ENCODE measurements at regions not wholly inside any gene's neighbourhood (a gene's known extent, or its start where the extent isn't known, plus 50 kb on each side); places are given as distances from the start of the nearest gene placed in this dataset.
A peak's percentile ranks its signal among the peaks of the same experiment; 100 is the strongest.

DNA sequence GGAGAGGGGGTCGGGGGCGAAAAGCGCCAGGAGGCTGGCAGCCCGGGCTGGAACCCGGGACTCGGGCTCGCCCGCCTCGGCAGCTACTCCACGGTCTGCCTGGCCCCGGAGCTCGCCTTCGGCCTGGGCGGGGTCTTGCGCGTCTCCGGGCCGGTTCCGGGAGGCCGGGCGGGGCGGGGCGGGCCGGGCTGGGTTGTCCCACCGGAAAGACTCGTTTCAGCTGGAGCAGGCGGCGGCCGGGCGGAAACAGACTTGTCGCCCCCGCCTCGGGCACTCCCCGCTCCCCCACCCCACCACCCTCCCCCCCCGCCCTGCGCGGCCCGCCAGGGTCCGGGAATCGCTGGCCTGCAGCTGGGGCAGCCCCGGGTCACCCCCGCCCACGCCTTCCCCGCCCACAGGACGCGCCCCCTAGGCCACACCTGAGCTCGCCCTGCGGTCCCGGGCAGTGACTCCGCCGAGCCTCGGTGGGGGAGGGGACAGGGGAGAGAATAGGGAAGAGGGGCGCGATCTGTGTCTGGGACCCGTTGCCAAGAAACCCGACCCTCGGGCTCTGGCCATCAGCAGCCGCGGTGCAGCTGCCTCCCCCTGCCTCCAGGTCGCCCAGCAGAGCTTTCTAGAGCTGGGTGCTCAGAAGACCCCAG lies 109.4 kb downstream of the KCTD15 start:
- DNase-seq (peak; percentile 87 to 91 (median 90)), ATAC-seq (peak; percentile 74)
- intact Hi-C loops (cut with DNase I), result no loop called here
- peaks cover 51% of the 10 kb centered on the region for H3K4me1 ChIP-seq
- no peaks in the 10 kb centered on the region for H3K9me3 ChIP-seq
- peak overlapping the region; percentile 79 to 98 (median 92) for H3K27ac ChIP-seq
- peak overlapping the region; percentile 5 to 9 for H3K4me3 ChIP-seq
- WGBS, 2 donors, result 1% methylated on average over 31 of the region's 60 CpGs; no CpG with 5 or more reads in 1 of the 2 donors
- TF ChIP-seq, protein P1, sequence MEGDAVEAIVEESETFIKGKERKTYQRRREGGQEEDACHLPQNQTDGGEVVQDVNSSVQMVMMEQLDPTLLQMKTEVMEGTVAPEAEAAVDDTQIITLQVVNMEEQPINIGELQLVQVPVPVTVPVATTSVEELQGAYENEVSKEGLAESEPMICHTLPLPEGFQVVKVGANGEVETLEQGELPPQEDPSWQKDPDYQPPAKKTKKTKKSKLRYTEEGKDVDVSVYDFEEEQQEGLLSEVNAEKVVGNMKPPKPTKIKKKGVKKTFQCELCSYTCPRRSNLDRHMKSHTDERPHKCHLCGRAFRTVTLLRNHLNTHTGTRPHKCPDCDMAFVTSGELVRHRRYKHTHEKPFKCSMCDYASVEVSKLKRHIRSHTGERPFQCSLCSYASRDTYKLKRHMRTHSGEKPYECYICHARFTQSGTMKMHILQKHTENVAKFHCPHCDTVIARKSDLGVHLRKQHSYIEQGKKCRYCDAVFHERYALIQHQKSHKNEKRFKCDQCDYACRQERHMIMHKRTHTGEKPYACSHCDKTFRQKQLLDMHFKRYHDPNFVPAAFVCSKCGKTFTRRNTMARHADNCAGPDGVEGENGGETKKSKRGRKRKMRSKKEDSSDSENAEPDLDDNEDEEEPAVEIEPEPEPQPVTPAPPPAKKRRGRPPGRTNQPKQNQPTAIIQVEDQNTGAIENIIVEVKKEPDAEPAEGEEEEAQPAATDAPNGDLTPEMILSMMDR (IDR thresholded peaks at IDR 0.05), result no peak
- TF ChIP-seq POLR2A (IDR thresholded peaks at IDR 0.05), result peak; percentile 54 to 68 (median 59)
- H3K27me3 ChIP-seq, result no peaks in the 10 kb centered on the region
- no peaks in the 10 kb centered on the region for H3K36me3 ChIP-seq (replicated peaks in 1 of 2; ENCODE audit: insufficient read depth in 1 of 2, low read depth in 2 of 2)

- no peaks in the 10 kb centered on the region for H3K9me3 ChIP-seq
- TF ChIP-seq, protein P1 (IDR thresholded peaks at IDR 0.05), result no peak
- peak; percentile 33 to 59 (median 34) for TF ChIP-seq POLR2A (IDR thresholded peaks at IDR 0.05)
- intact Hi-C loops (cut with DNase I), result no loop called here
- H3K4me3 ChIP-seq, result peak overlapping the region; percentile 5 to 9
- H3K4me1 ChIP-seq, result peaks cover 44% of the 10 kb centered on the region
- no peaks in the 10 kb centered on the region for H3K36me3 ChIP-seq (replicated peaks in 1 of 2; ENCODE audit: insufficient read depth in 1 of 2, low read depth in 2 of 2)
- ATAC-seq (peak; percentile 25), DNase-seq (peak; percentile 15 to 47 (median 39))
- peak overlapping the region; percentile 79 to 98 (median 92) for H3K27ac ChIP-seq
- 4 to 19% methylated on average over 27 to 59 of the region's 59 CpGs for WGBS, 2 donors
- H3K27me3 ChIP-seq, result no peaks in the 10 kb centered on the region
Observed at GRCh38 chr19:33906578-33907335, 110.1 kb downstream of the KCTD15 start.

- 86 to 87% methylated on average over 7 of the region's 7 CpGs for WGBS, 2 donors
- no peak for DNase-seq
- intact Hi-C loops (cut with DNase I), result no loop called here
Observed at GRCh38 chr19:33910922-33911321, 114.3 kb downstream of the KCTD15 start.

GRCh38 chr19:33914599-33914998 lies 117.9 kb downstream of the KCTD15 start:
- DNase-seq, result no peak
- H3K9me3 ChIP-seq, result no peaks in the 10 kb centered on the region
- TF ChIP-seq POLR2A (IDR thresholded peaks at IDR 0.05), result no peak
- TF ChIP-seq, protein P1 (IDR thresholded peaks at IDR 0.05), result no peak
- no peaks in the 10 kb centered on the region for H3K4me1 ChIP-seq
- no peaks in the 10 kb centered on the region for H3K27me3 ChIP-seq
- ATAC-seq, result no peak
- no peaks in the 10 kb centered on the region for H3K36me3 ChIP-seq (replicated peaks in 1 of 2; ENCODE audit: insufficient read depth in 1 of 2, low read depth in 2 of 2)
- no peak overlapping the region for H3K27ac ChIP-seq
- intact Hi-C loops (cut with DNase I), result no loop called here
- WGBS, 2 donors, result 64 to 86% methylated on average over 9 of the region's 9 CpGs
- H3K4me3 ChIP-seq, result no peak overlapping the region

More at GRCh38 chr19:33910922-33911321, 114.3 kb downstream of the KCTD15 start:
- Histone ChIP-seq H3K4me1 (peaks cover 15% of the 10 kb centered on the region), H3K36me3 (replicated peaks in 1 of 2; ENCODE audit: insufficient read depth in 1 of 2, low read depth in 2 of 2) (no peaks in the 10 kb centered on the region), H3K4me3 (no peak overlapping the region), H3K27me3 (no peaks in the 10 kb centered on the region), H3K27ac (no peak overlapping the region), H3K9me3 (no peaks in the 10 kb centered on the region)
- no peak for TF ChIP-seq POLR2A (IDR thresholded peaks at IDR 0.05)
- TF ChIP-seq, protein P1 (IDR thresholded peaks at IDR 0.05), result no peak
- no peak for ATAC-seq
